Body of pancreas (tissue), 4 donors: ENCODE measurements at regions not wholly inside any gene's neighbourhood (a gene's known extent, or its start where the extent isn't known, plus 50 kb on each side); places are given as distances from the start of the nearest gene placed in this dataset.
"Not testable (repeated sequence)": the region's sequence is repeated elsewhere in the genome, so short reads cannot be mapped to it uniquely, and the experiment has no call there.

Experiments
- ATAC-seq: fragments of 150-250 bp; one replicate; pipeline ENCODE4 v1.9.1; 2016
- DNase-seq, 4 donors: peaks; one replicate each; pipeline ENCODE4 v3.0.0-alpha.2; 2019
- H3K27ac ChIP-seq, 4 donors: fragments of 200-600 bp; sonication (generic); 1 replicate in 3 of 4; 2 replicates in 1 of 4; pipeline versions ENCODE4 v1.5.1 to v1.6.1; 2016 to 2019; ENCODE audit warnings: mild to moderate bottlenecking in 1 of 4, mixed read lengths in 1 of 4, moderate library complexity in 1 of 4
- H3K27me3 ChIP-seq, 2 donors: fragments of 200-600 bp; sonication (generic); one replicate each; pipeline ENCODE4 v1.6.0; 2016; ENCODE audit warnings: mild to moderate bottlenecking in 1 of 2
- H3K36me3 ChIP-seq, 2 donors: fragments of 200-600 bp; sonication (generic); replicated peaks in 1 of 2; 2 replicates each; pipeline ENCODE4 v1.5.1; 2016; ENCODE audit warnings: low read depth in 2 of 2; ENCODE audit not compliant: insufficient read depth in 1 of 2
- H3K4me1 ChIP-seq: fragments of 200-600 bp; sonication (generic); one replicate; pipeline ENCODE4 v1.6.0; 2016
- H3K4me3 ChIP-seq, 2 donors: fragments of 200-600 bp; sonication (generic); 1 replicate in 1 of 2; 2 replicates in 1 of 2; pipeline ENCODE4 v1.5.1; 2016 to 2019
- H3K9me3 ChIP-seq, 3 donors: fragments of 200-600 bp; sonication (generic); 1 replicate in 2 of 3; 2 replicates in 1 of 3; pipeline ENCODE4 v1.5.1; 2016
- CTCF ChIP-seq, 7 experiments: fragments of 450-650 bp in 4 of 7; fragments of 200-600 bp in 3 of 7; sonication (generic) in 3 of 7; IDR thresholded peaks; one replicate each; pipeline ENCODE4 v1.5.1; 2016 to 2019; ENCODE audit warnings: antibody characterized with exemption in 7 of 7
- POLR2A ChIP-seq, 3 donors: fragments of 450-650 bp; IDR thresholded peaks; one replicate each; pipeline ENCODE4 v1.6.1; 2016; ENCODE audit warnings: antibody characterized with exemption in 3 of 3, mild to moderate bottlenecking in 2 of 3
- WGBS, 2 donors: methylation state at CpG; one replicate each; pipeline ENCODE4 v1.1.5; 2017; 5-methylcytosine and 5-hydroxymethylcytosine counted together
- intact Hi-C: fragments of 100-400 bp; cut with DNase I; formaldehyde crosslinking; loops from one replicate; pipeline ENCODE4 v1.15.1; 2023

GRCh38 chr2:208595386-208596275 is 189.0 kb downstream of the PTH2R start:
- Histone ChIP-seq H3K9me3 (no peaks in the 10 kb centered on the region), H3K4me1 (no peaks in the 10 kb centered on the region), H3K27ac (no peak overlapping the region), H3K36me3 (no peaks in the 10 kb centered on the region), H3K4me3 (no peak overlapping the region), H3K27me3 (no peaks in the 10 kb centered on the region)
- DNase-seq (no peak), ATAC-seq (no peak)
- intact Hi-C loops, result no loop called here
- WGBS, 2 donors, result 57 to 61% methylated on average over 3 of the region's 3 CpGs
- no peak for TF ChIP-seq CTCF (IDR thresholded peaks at IDR 0.05)
- no peak for TF ChIP-seq POLR2A (IDR thresholded peaks at IDR 0.05)

GRCh38 chr2:208607694-208608093 is 201.1 kb downstream of the PTH2R start:
- no peaks in the 10 kb centered on the region for H3K9me3 ChIP-seq
- no peaks in the 10 kb centered on the region for H3K36me3 ChIP-seq
- DNase-seq (no peak), ATAC-seq (no peak)
- no peak overlapping the region for H3K27ac ChIP-seq
- intact Hi-C loops, result no loop called here
- H3K27me3 ChIP-seq, result no peaks in the 10 kb centered on the region
- H3K4me3 ChIP-seq, result no peak overlapping the region
- no peaks in the 10 kb centered on the region for H3K4me1 ChIP-seq
- 52 to 76% methylated on average over 4 of the region's 4 CpGs for WGBS, 2 donors
- TF ChIP-seq CTCF (IDR thresholded peaks at IDR 0.05) (no peak), POLR2A (IDR thresholded peaks at IDR 0.05) (no peak)

- no peaks in the 10 kb centered on the region for H3K36me3 ChIP-seq
- intact Hi-C loops, result no loop called here
- TF ChIP-seq POLR2A (IDR thresholded peaks at IDR 0.05) (no peak), CTCF (IDR thresholded peaks at IDR 0.05) (no peak)
- H3K27ac ChIP-seq, result no peak overlapping the region
- DNase-seq, result no peak
- H3K9me3 ChIP-seq, result no peaks in the 10 kb centered on the region
- H3K27me3 ChIP-seq, result no peaks in the 10 kb centered on the region
- ATAC-seq, result no peak
- 56 to 83% methylated on average over 1 of the region's 1 CpG for WGBS, 2 donors
- H3K4me3 ChIP-seq, result no peak overlapping the region
- H3K4me1 ChIP-seq, result no peaks in the 10 kb centered on the region
Measured at GRCh38 chr2:208608122-208608835, 201.7 kb downstream of the PTH2R start.

- H3K27ac ChIP-seq, result no peak overlapping the region
- no peaks in the 10 kb centered on the region for H3K4me1 ChIP-seq
- ATAC-seq (no peak), DNase-seq (no peak)
- no peaks in the 10 kb centered on the region for H3K36me3 ChIP-seq
- no peaks in the 10 kb centered on the region for H3K27me3 ChIP-seq
- intact Hi-C loops, result no loop called here
- TF ChIP-seq CTCF (IDR thresholded peaks at IDR 0.05) (no peak), POLR2A (IDR thresholded peaks at IDR 0.05) (no peak)
- no peak overlapping the region for H3K4me3 ChIP-seq
- no peaks in the 10 kb centered on the region for H3K9me3 ChIP-seq
- 53 to 64% methylated on average over 2 of the region's 2 CpGs for WGBS, 2 donors
Measured at GRCh38 chr2:208609166-208609804, 202.7 kb downstream of the PTH2R start.

- H3K4me1 ChIP-seq, DNase-seq, H3K9me3 ChIP-seq, H3K36me3 ChIP-seq, H3K4me3 ChIP-seq, H3K27me3 ChIP-seq, H3K27ac ChIP-seq, intact Hi-C loops, ATAC-seq: not testable (repeated sequence)
- 39 to 50% methylated on average over 1 of the region's 1 CpG for WGBS, 2 donors
Measured at GRCh38 chr2:208615675-208616074, 209.1 kb downstream of the PTH2R start.
